Neural progenitor cell (in vitro differentiated cells): ENCODE measurements at regions not wholly inside any gene's neighbourhood (a gene's known extent, or its start where the extent isn't known, plus 50 kb on each side); places are given as distances from the start of the nearest gene placed in this dataset.

Experiments used
- DNase-seq: peaks from one replicate; pipeline ENCODE4 v3.0.0-alpha.2; 2016; ENCODE audit warnings: low spot score
- H2AFZ ChIP-seq: fragments of 200-600 bp; sonication (generic); replicated peaks from 2 replicates; pipeline ENCODE4 v1.6.1; 2016; ENCODE audit warnings: antibody characterized with exemption
- H3F3A ChIP-seq: fragments of 200-600 bp; sonication (generic); 2 replicates; pipeline ENCODE4 v1.6.1; 2016; ENCODE audit warnings: antibody characterized with exemption, low read depth
- H3K27ac ChIP-seq: fragments of 200-600 bp; sonication (generic); 2 replicates; pipeline ENCODE4 v1.5.1; 2016; ENCODE audit warnings: mild to moderate bottlenecking
- H3K27me3 ChIP-seq: fragments of 200-600 bp; sonication (generic); 2 replicates; pipeline ENCODE4 v1.6.1; 2016; ENCODE audit warnings: mild to moderate bottlenecking, moderate library complexity
- H3K36me3 ChIP-seq: fragments of 200-600 bp; sonication (generic); 2 replicates; pipeline ENCODE4 v1.5.1; 2016
- H3K4me1 ChIP-seq: fragments of 200-600 bp; sonication (generic); 2 replicates; pipeline ENCODE4 v1.6.1; 2016; ENCODE audit warnings: mixed run types
- H3K4me2 ChIP-seq: fragments of 200-600 bp; sonication (generic); 2 replicates; pipeline ENCODE4 v1.6.1; 2016
- H3K4me3 ChIP-seq: fragments of 200-600 bp; sonication (generic); 2 replicates; pipeline ENCODE4 v1.5.1; 2016
- H3K79me2 ChIP-seq: fragments of 200-600 bp; sonication (generic); 2 replicates; pipeline ENCODE4 v1.6.1; 2016; ENCODE audit warnings: low read depth
- H3K9ac ChIP-seq: fragments of 200-600 bp; sonication (generic); 2 replicates; pipeline ENCODE4 v1.6.1; 2016
- H3K9me3 ChIP-seq: fragments of 200-600 bp; sonication (generic); 2 replicates; pipeline ENCODE4 v1.5.1; 2016; ENCODE audit warnings: low read depth
- H4K20me1 ChIP-seq: fragments of 200-600 bp; sonication (generic); 2 replicates; pipeline ENCODE4 v1.6.1; 2016; ENCODE audit warnings: low read depth
- H3K27ac Mint-ChIP-seq: 3 replicates; pipeline ENCODE4 v1.8.0; 2021; ENCODE audit warnings: mixed read lengths
- H3K27me3 Mint-ChIP-seq: 2 replicates; pipeline ENCODE4 v1.8.0; 2022; ENCODE audit warnings: low read depth, mild to moderate bottlenecking, inconsistent platforms, moderate library complexity, mixed read lengths; ENCODE audit not compliant: insufficient read depth
- H3K36me3 Mint-ChIP-seq: 3 replicates; pipeline ENCODE4 v1.8.0; 2021; ENCODE audit warnings: mixed read lengths
- H3K4me1 Mint-ChIP-seq: 3 replicates; pipeline ENCODE4 v1.8.0; 2021; ENCODE audit warnings: mixed read lengths
- H3K4me3 Mint-ChIP-seq: 3 replicates; pipeline ENCODE4 v1.8.0; 2021; ENCODE audit warnings: mild to moderate bottlenecking, moderate library complexity, mixed read lengths
- H3K9me3 Mint-ChIP-seq: 3 replicates; pipeline ENCODE4 v1.8.0; 2020; ENCODE audit warnings: mixed read lengths
- EZH2 ChIP-seq: fragments of 200-600 bp; sonication (generic); IDR thresholded peaks from 2 replicates; pipeline ENCODE4 v1.6.1; 2017; ENCODE audit warnings: antibody characterized with exemption, mild to moderate bottlenecking, moderate library complexity
- EZH2phosphoT487 ChIP-seq: fragments of 200-600 bp; sonication (generic); IDR thresholded peaks from 2 replicates; pipeline ENCODE4 v1.6.1; 2017; ENCODE audit warnings: antibody characterized with exemption
- TF ChIP-seq, protein P1 (sequence below): fragments of 200-600 bp; sonication (generic); IDR thresholded peaks from 2 replicates; pipeline ENCODE4 v1.5.1; 2017; ENCODE audit warnings: antibody characterized with exemption, mild to moderate bottlenecking

DNA sequence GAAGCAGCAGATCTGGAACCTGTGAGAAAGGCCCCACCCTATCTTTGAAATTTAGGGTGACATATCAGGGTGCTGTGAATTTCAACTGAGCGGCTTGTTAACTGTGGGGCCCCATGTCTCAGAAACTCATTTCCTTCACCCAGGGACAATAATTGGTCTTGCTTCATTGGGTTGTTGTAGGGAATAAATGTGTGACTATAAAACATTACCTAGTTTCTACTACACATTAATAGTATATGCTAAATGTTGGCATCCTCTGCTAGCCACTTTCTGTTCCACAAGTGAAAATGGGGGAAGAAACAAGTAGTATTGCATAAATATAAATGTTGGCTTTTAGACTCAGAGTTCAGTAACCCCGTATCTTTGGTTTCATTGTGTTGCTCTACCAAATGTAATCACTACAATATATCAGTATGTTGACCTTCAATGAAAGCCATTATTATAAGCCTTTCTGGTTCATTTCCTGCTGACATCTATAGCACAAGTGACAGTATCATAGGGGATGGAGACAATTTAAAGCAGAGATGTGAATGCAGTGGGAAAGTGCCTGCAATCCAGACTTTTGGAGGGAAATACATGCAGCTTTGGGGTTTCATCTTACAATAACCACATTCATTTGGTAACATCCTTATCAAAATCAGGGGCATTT is 905.5 kb upstream of the RAG2 start:
- Histone ChIP-seq H3K27me3 (no peaks in the 10 kb centered on the region), H3K4me2 (peak overlapping the region; percentile 0), H3K9me3 (no peaks in the 10 kb centered on the region), H3K36me3 (no peaks in the 10 kb centered on the region), H3K4me1 (peaks cover 19% of the 10 kb centered on the region), H4K20me1 (no peaks in the 10 kb centered on the region), H2AFZ (no peak overlapping the region), H3K9ac (no peak overlapping the region), H3F3A (no peaks in the 10 kb centered on the region), H3K4me3 (no peak overlapping the region), H3K79me2 (no peaks in the 10 kb centered on the region), H3K27ac (no peak overlapping the region)
- Mint-ChIP-seq H3K27ac (no peak overlapping the region), H3K4me3 (no peak overlapping the region), H3K9me3 (no peaks in the 10 kb centered on the region), H3K4me1 (peaks cover 9% of the 10 kb centered on the region), H3K27me3 (peaks cover 4% of the 10 kb centered on the region), H3K36me3 (no peaks in the 10 kb centered on the region)
- TF ChIP-seq, protein P1, sequence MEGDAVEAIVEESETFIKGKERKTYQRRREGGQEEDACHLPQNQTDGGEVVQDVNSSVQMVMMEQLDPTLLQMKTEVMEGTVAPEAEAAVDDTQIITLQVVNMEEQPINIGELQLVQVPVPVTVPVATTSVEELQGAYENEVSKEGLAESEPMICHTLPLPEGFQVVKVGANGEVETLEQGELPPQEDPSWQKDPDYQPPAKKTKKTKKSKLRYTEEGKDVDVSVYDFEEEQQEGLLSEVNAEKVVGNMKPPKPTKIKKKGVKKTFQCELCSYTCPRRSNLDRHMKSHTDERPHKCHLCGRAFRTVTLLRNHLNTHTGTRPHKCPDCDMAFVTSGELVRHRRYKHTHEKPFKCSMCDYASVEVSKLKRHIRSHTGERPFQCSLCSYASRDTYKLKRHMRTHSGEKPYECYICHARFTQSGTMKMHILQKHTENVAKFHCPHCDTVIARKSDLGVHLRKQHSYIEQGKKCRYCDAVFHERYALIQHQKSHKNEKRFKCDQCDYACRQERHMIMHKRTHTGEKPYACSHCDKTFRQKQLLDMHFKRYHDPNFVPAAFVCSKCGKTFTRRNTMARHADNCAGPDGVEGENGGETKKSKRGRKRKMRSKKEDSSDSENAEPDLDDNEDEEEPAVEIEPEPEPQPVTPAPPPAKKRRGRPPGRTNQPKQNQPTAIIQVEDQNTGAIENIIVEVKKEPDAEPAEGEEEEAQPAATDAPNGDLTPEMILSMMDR = no peak
- TF ChIP-seq EZH2phosphoT487 (no peak), EZH2 (no peak)
- no peak for DNase-seq

DNA sequence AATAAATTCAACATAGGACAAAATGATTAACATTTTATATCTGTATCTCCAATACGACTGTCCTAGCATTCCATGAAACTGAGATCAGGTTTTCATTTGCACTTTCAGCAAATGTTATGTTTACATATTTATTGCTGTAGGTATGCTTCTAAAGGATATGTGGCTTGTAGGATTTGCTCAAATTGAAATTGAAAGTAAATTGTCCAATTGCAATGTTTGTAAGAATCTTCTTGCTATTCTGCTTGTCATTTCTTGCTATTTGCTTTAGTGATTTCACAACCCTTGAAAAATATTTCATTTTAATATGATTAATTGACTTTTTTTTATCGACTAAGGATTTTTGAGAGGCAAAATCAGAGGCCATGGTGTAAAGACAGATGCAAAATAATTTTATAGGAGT is 904.2 kb upstream of the RAG2 start:
- H2AFZ ChIP-seq = no peak overlapping the region
- H3K27ac ChIP-seq = no peak overlapping the region
- no peaks in the 10 kb centered on the region for H3F3A ChIP-seq
- peaks cover 9% of the 10 kb centered on the region for H3K4me1 Mint-ChIP-seq
- no peaks in the 10 kb centered on the region for H4K20me1 ChIP-seq
- no peaks in the 10 kb centered on the region for H3K36me3 ChIP-seq
- no peaks in the 10 kb centered on the region for H3K9me3 ChIP-seq
- DNase-seq = no peak
- H3K79me2 ChIP-seq = no peaks in the 10 kb centered on the region
- H3K27me3 Mint-ChIP-seq = peaks cover 4% of the 10 kb centered on the region
- TF ChIP-seq EZH2 (no peak), EZH2phosphoT487 (no peak)
- TF ChIP-seq, protein P1 = no peak
- no peak overlapping the region for H3K27ac Mint-ChIP-seq
- no peaks in the 10 kb centered on the region for H3K36me3 Mint-ChIP-seq
- peaks cover 19% of the 10 kb centered on the region for H3K4me1 ChIP-seq
- H3K9ac ChIP-seq = no peak overlapping the region
- H3K4me3 ChIP-seq = no peak overlapping the region
- H3K27me3 ChIP-seq = no peaks in the 10 kb centered on the region
- no peak overlapping the region for H3K4me2 ChIP-seq
- H3K9me3 Mint-ChIP-seq = no peaks in the 10 kb centered on the region
- H3K4me3 Mint-ChIP-seq = no peak overlapping the region

DNA sequence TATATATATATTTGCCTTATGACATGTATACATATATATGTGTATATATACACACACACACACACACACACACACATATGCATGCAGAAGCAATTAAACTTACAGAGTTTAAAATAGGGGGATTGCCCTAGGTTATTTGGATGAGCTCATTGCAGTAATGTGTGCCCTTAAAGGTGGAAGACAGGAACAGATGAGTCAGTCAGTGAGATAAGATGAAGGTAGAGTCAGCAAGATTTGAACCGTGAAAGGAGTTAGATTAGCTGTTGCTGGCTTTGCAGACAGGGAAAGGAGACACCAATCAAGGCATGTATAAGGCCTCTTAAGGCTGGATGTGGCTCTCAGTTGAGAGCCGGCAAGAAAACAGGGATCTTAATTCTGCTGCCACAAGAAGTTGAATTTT is 902.4 kb upstream of the RAG2 start:
- H3K79me2 ChIP-seq = no peaks in the 10 kb centered on the region
- Mint-ChIP-seq H3K27ac (no peak overlapping the region), H3K4me3 (no peak overlapping the region), H3K4me1 (peaks cover 6% of the 10 kb centered on the region), H3K36me3 (no peaks in the 10 kb centered on the region), H3K9me3 (no peaks in the 10 kb centered on the region), H3K27me3 (peaks cover 2% of the 10 kb centered on the region)
- no peak overlapping the region for H3K9ac ChIP-seq
- no peak overlapping the region for H3K4me2 ChIP-seq
- H3K27me3 ChIP-seq = no peaks in the 10 kb centered on the region
- H3K9me3 ChIP-seq = no peaks in the 10 kb centered on the region
- peaks cover 16% of the 10 kb centered on the region for H3K4me1 ChIP-seq
- H3K36me3 ChIP-seq = no peaks in the 10 kb centered on the region
- peak; percentile 3 for DNase-seq
- TF ChIP-seq, protein P1 = no peak
- no peak for TF ChIP-seq EZH2phosphoT487
- H3K4me3 ChIP-seq = no peak overlapping the region
- H3K27ac ChIP-seq = no peak overlapping the region
- H3F3A ChIP-seq = no peaks in the 10 kb centered on the region
- peak overlapping the region; percentile 47 for H2AFZ ChIP-seq
- no peaks in the 10 kb centered on the region for H4K20me1 ChIP-seq
